Activated naive CD4-positive, alpha-beta T cell treated with anti-CD3 and anti-CD28 coated beads, Interleukin-2, amount 50 U/mL, for 24 hours (primary cell): ENCODE measurements at regions not wholly inside any gene's neighbourhood (a gene's known extent, or its start where the extent isn't known, plus 50 kb on each side); places are given as distances from the start of the nearest gene placed in this dataset.

Source experiments
- H3K27ac Mint-ChIP-seq: one replicate; pipeline ENCODE4 v1.8.0; 2021; ENCODE audit warnings: mild to moderate bottlenecking, mixed read lengths
- H3K27me3 Mint-ChIP-seq: one replicate; pipeline ENCODE4 v1.8.0; 2021; ENCODE audit warnings: mixed read lengths
- H3K36me3 Mint-ChIP-seq: one replicate; pipeline ENCODE4 v1.8.0; 2021; ENCODE audit warnings: mixed read lengths
- H3K4me1 Mint-ChIP-seq: one replicate; pipeline ENCODE4 v1.8.0; 2021; ENCODE audit warnings: mixed read lengths
- H3K4me3 Mint-ChIP-seq: one replicate; pipeline ENCODE4 v1.8.0; 2021; ENCODE audit warnings: mild to moderate bottlenecking, mixed read lengths
- H3K9me3 Mint-ChIP-seq: one replicate; pipeline ENCODE4 v1.8.0; 2021; ENCODE audit warnings: mixed read lengths

GRCh38 chr3:28678086-28678485 lies 329.5 kb upstream of the AZI2 start:
- H3K4me3 Mint-ChIP-seq = no peak overlapping the region
- H3K9me3 Mint-ChIP-seq = peaks cover 4% of the 10 kb centered on the region
- H3K4me1 Mint-ChIP-seq = no peaks in the 10 kb centered on the region
- no peaks in the 10 kb centered on the region for H3K36me3 Mint-ChIP-seq
- peaks cover 3% of the 10 kb centered on the region for H3K27me3 Mint-ChIP-seq
- H3K27ac Mint-ChIP-seq = no peak overlapping the region

- peaks cover 4% of the 10 kb centered on the region for H3K9me3 Mint-ChIP-seq
These were observed 331.4 kb upstream of the AZI2 start for GRCh38 chr3:28680050-28680449.

GRCh38 chr3:28682121-28682520 lies 333.5 kb upstream of the AZI2 start:
- Mint-ChIP-seq H3K4me1 (no peaks in the 10 kb centered on the region), H3K36me3 (no peaks in the 10 kb centered on the region), H3K9me3 (peaks cover 4% of the 10 kb centered on the region), H3K27me3 (peaks cover 4% of the 10 kb centered on the region), H3K27ac (no peak overlapping the region), H3K4me3 (no peak overlapping the region)

More at GRCh38 chr3:28680050-28680449, 331.4 kb upstream of the AZI2 start:
- Mint-ChIP-seq H3K4me1 (no peaks in the 10 kb centered on the region), H3K27ac (no peak overlapping the region), H3K27me3 (peaks cover 4% of the 10 kb centered on the region), H3K4me3 (no peak overlapping the region), H3K36me3 (no peaks in the 10 kb centered on the region)

GRCh38 chr3:28690176-28690575 lies 341.6 kb upstream of the AZI2 start:
- no peaks in the 10 kb centered on the region for H3K27me3 Mint-ChIP-seq
- H3K9me3 Mint-ChIP-seq = peaks cover 5% of the 10 kb centered on the region
- H3K4me1 Mint-ChIP-seq = no peaks in the 10 kb centered on the region
- H3K4me3 Mint-ChIP-seq = no peak overlapping the region
- H3K36me3 Mint-ChIP-seq = no peaks in the 10 kb centered on the region
- H3K27ac Mint-ChIP-seq = no peak overlapping the region

GRCh38 chr3:28698706-28699105 lies 350.1 kb upstream of the AZI2 start:
- Mint-ChIP-seq H3K9me3 (peaks cover 4% of the 10 kb centered on the region), H3K4me1 (no peaks in the 10 kb centered on the region), H3K4me3 (no peak overlapping the region), H3K36me3 (no peaks in the 10 kb centered on the region), H3K27ac (no peak overlapping the region), H3K27me3 (no peaks in the 10 kb centered on the region)

- no peak overlapping the region for H3K4me3 Mint-ChIP-seq
- H3K4me1 Mint-ChIP-seq = no peaks in the 10 kb centered on the region
- peaks cover 5% of the 10 kb centered on the region for H3K9me3 Mint-ChIP-seq
- no peaks in the 10 kb centered on the region for H3K36me3 Mint-ChIP-seq
- H3K27me3 Mint-ChIP-seq = no peaks in the 10 kb centered on the region
- no peak overlapping the region for H3K27ac Mint-ChIP-seq
These were observed 350.7 kb upstream of the AZI2 start for GRCh38 chr3:28699283-28699682.

GRCh38 chr3:28700728-28701127 lies 352.1 kb upstream of the AZI2 start:
- Mint-ChIP-seq H3K27ac (no peak overlapping the region), H3K4me1 (no peaks in the 10 kb centered on the region), H3K27me3 (no peaks in the 10 kb centered on the region), H3K4me3 (no peak overlapping the region), H3K9me3 (peaks cover 5% of the 10 kb centered on the region), H3K36me3 (no peaks in the 10 kb centered on the region)

- Mint-ChIP-seq H3K36me3 (no peaks in the 10 kb centered on the region), H3K9me3 (peaks cover 6% of the 10 kb centered on the region), H3K27me3 (peaks cover 2% of the 10 kb centered on the region), H3K4me1 (no peaks in the 10 kb centered on the region), H3K4me3 (no peak overlapping the region), H3K27ac (no peak overlapping the region)
These were observed 355.2 kb upstream of the AZI2 start for GRCh38 chr3:28703843-28704242.

- Mint-ChIP-seq H3K9me3 (peaks cover 5% of the 10 kb centered on the region), H3K27ac (no peak overlapping the region), H3K4me1 (no peaks in the 10 kb centered on the region), H3K27me3 (peaks cover 2% of the 10 kb centered on the region), H3K36me3 (no peaks in the 10 kb centered on the region), H3K4me3 (no peak overlapping the region)
These were observed 362.7 kb upstream of the AZI2 start for GRCh38 chr3:28711293-28711692.

GRCh38 chr3:28716939-28717338 lies 368.3 kb upstream of the AZI2 start:
- H3K27ac Mint-ChIP-seq = no peak overlapping the region
- H3K36me3 Mint-ChIP-seq = no peaks in the 10 kb centered on the region
- no peak overlapping the region for H3K4me3 Mint-ChIP-seq

GRCh38 chr3:28718074-28718849 lies 369.6 kb upstream of the AZI2 start:
- Mint-ChIP-seq H3K4me1 (no peaks in the 10 kb centered on the region), H3K27ac (no peak overlapping the region), H3K27me3 (peaks cover 2% of the 10 kb centered on the region), H3K4me3 (no peak overlapping the region), H3K9me3 (peaks cover under 1% of the 10 kb centered on the region), H3K36me3 (no peaks in the 10 kb centered on the region)

More at GRCh38 chr3:28716939-28717338, 368.3 kb upstream of the AZI2 start:
- no peaks in the 10 kb centered on the region for H3K27me3 Mint-ChIP-seq
- no peaks in the 10 kb centered on the region for H3K9me3 Mint-ChIP-seq
- no peaks in the 10 kb centered on the region for H3K4me1 Mint-ChIP-seq

GRCh38 chr3:28726840-28727239 lies 378.2 kb upstream of the AZI2 start:
- Mint-ChIP-seq H3K4me3 (no peak overlapping the region), H3K4me1 (no peaks in the 10 kb centered on the region), H3K27ac (no peak overlapping the region), H3K27me3 (peaks cover 2% of the 10 kb centered on the region), H3K9me3 (peaks cover 22% of the 10 kb centered on the region), H3K36me3 (no peaks in the 10 kb centered on the region)

GRCh38 chr3:28727307-28727706 lies 378.7 kb upstream of the AZI2 start:
- Mint-ChIP-seq H3K27ac (no peak overlapping the region), H3K4me1 (no peaks in the 10 kb centered on the region), H3K4me3 (no peak overlapping the region), H3K9me3 (peaks cover 22% of the 10 kb centered on the region), H3K27me3 (peaks cover 2% of the 10 kb centered on the region), H3K36me3 (no peaks in the 10 kb centered on the region)

- Mint-ChIP-seq H3K4me3 (no peak overlapping the region), H3K9me3 (peaks cover 12% of the 10 kb centered on the region), H3K4me1 (no peaks in the 10 kb centered on the region), H3K36me3 (no peaks in the 10 kb centered on the region), H3K27ac (no peak overlapping the region), H3K27me3 (peaks cover 3% of the 10 kb centered on the region)
These were observed 389.8 kb upstream of the AZI2 start for GRCh38 chr3:28738425-28738824.

GRCh38 chr3:28739647-28740046 lies 391.0 kb upstream of the AZI2 start:
- Mint-ChIP-seq H3K4me3 (no peak overlapping the region), H3K27me3 (peaks cover 3% of the 10 kb centered on the region), H3K27ac (no peak overlapping the region), H3K9me3 (peaks cover 4% of the 10 kb centered on the region), H3K36me3 (no peaks in the 10 kb centered on the region), H3K4me1 (no peaks in the 10 kb centered on the region)

GRCh38 chr3:28743271-28743670 lies 394.6 kb upstream of the AZI2 start:
- H3K27ac Mint-ChIP-seq = no peak overlapping the region
- no peaks in the 10 kb centered on the region for H3K36me3 Mint-ChIP-seq
- no peaks in the 10 kb centered on the region for H3K4me1 Mint-ChIP-seq
- no peaks in the 10 kb centered on the region for H3K9me3 Mint-ChIP-seq
- H3K4me3 Mint-ChIP-seq = no peak overlapping the region
- H3K27me3 Mint-ChIP-seq = no peaks in the 10 kb centered on the region

GRCh38 chr3:28743831-28744230 lies 395.2 kb upstream of the AZI2 start:
- Mint-ChIP-seq H3K27ac (no peak overlapping the region), H3K9me3 (no peaks in the 10 kb centered on the region), H3K4me1 (no peaks in the 10 kb centered on the region), H3K36me3 (no peaks in the 10 kb centered on the region), H3K27me3 (no peaks in the 10 kb centered on the region), H3K4me3 (no peak overlapping the region)
